ENCODE measurements at regions not wholly inside any gene's neighbourhood (a gene's known extent, or its start where the extent isn't known, plus 50 kb on each side); places are given as distances from the start of the nearest gene placed in this dataset.

GRCh38 chr13:27370305-27370872 lies 54.0 kb upstream of the GTF3A start:
- no peak for DNase-seq

- no peak for DNase-seq
Measured at GRCh38 chr13:27371932-27372331, 52.5 kb upstream of the GTF3A start.

GRCh38 chr13:27372896-27373295 lies 51.5 kb upstream of the GTF3A start:
- no peak for DNase-seq

GRCh38 chr13:27374126-27374613 lies 50.2 kb upstream of the GTF3A start:
- no peak for DNase-seq

Data from DMS 273 treated with DMSO at 0.1 percent for 48 hours (cell line).